Heart left ventricle (tissue), 13 donors: ENCODE measurements at regions not wholly inside any gene's neighbourhood (a gene's known extent, or its start where the extent isn't known, plus 50 kb on each side); places are given as distances from the start of the nearest gene placed in this dataset.

Source experiments
- POLR2A ChIP-seq, 2 donors: fragments of 450-650 bp; IDR thresholded peaks; one replicate each; pipeline ENCODE4 v1.6.1; 2017; ENCODE audit warnings: antibody characterized with exemption in 2 of 2, mild to moderate bottlenecking in 2 of 2, moderate library complexity in 2 of 2
- TF ChIP-seq, protein P1 (sequence below), 12 donors: fragments of 200-600 bp; sonication (generic) in 4 of 12; IDR thresholded peaks; one replicate each; pipeline versions ENCODE4 v1.5.0 to v1.8.0; 2018 to 2022; ENCODE audit warnings: antibody characterized with exemption in 12 of 12, mild to moderate bottlenecking in 5 of 12
- donor health status: ischemic (EF 13 %, LVEDD 7.1; RV severe dilation, severe dysfunction).
- donor health status: DM: no; HTN: yes; CAD: no.
- donor health status: DM: no; HTN: no; CAD: no.
- donor health status: ischemic (EF 25% LVEDD 6.9; RV normal size, moderate dysfunction).
- donor health status: ischemic (EF 25% LVEDD 5.7; RV mildly dilated, moderate dysfunction).
- donor health status: ischemic (EF 35%, LVEDD 5.7; RV mildly dilated, moderate dysfunction).
- donor health status: nonischemic (EF 11% LVEDD 7.7; RV severe dilation, severe dysfunction).
- donor health status: DM: yes; HTN: yes; CAD: no.
- donor health status: PGD.
- donor health status: ischemic (EF 29% LVEDD 5.4; RV normal size, mild dysfunction).
- donor health status: nonischemic (EF 23%, LVEDD 6.1; RV moderate dilation, normal function).

DNA sequence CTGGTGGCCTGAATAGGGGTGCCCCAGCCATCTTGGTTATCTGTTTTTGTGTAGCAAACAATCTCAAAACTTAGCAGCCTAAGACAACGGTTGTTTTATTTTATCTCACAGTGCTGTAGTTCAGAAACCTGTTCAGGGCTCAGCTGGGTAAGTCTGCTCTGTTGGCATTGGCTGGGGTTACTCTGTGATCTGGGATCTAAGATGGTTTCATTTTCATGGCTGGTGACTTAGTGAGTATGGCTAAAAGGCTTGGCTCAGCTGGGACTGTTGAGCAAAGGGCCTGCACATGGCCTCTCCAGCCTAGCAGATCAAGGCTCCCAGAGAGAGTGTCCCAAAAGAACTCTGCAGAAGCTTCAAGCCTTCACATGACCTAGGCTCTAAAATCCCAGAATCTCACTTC is 60.8 kb upstream of the POU2AF1 start:
- TF ChIP-seq POLR2A (IDR thresholded peaks at IDR 0.05) = no peak
- TF ChIP-seq, protein P1, sequence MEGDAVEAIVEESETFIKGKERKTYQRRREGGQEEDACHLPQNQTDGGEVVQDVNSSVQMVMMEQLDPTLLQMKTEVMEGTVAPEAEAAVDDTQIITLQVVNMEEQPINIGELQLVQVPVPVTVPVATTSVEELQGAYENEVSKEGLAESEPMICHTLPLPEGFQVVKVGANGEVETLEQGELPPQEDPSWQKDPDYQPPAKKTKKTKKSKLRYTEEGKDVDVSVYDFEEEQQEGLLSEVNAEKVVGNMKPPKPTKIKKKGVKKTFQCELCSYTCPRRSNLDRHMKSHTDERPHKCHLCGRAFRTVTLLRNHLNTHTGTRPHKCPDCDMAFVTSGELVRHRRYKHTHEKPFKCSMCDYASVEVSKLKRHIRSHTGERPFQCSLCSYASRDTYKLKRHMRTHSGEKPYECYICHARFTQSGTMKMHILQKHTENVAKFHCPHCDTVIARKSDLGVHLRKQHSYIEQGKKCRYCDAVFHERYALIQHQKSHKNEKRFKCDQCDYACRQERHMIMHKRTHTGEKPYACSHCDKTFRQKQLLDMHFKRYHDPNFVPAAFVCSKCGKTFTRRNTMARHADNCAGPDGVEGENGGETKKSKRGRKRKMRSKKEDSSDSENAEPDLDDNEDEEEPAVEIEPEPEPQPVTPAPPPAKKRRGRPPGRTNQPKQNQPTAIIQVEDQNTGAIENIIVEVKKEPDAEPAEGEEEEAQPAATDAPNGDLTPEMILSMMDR (IDR thresholded peaks at IDR 0.05) = no peak
